ENCODE measurements at regions not wholly inside any gene's neighbourhood (a gene's known extent, or its start where the extent isn't known, plus 50 kb on each side); places are given as distances from the start of the nearest gene placed in this dataset.

- TF ChIP-seq POU5F1 (IDR thresholded peaks at IDR 0.05; ENCODE audit: low read depth, low read length) (no peak), TAF1 (IDR thresholded peaks at IDR 0.05; ENCODE audit: low read depth, low read length) (no peak)
Observed at GRCh38 chr1:59123081-59123681, 173.7 kb upstream of the FGGY start (continued).

Data from H1 (cell line).